Right kidney (tissue), 1 donor: ENCODE measurements at regions not wholly inside any gene's neighbourhood (a gene's known extent, or its start where the extent isn't known, plus 50 kb on each side); places are given as distances from the start of the nearest gene placed in this dataset.
A peak's percentile ranks its signal among the peaks of the same experiment; 100 is the strongest.

Experiments used
- DNase-seq: peaks from one replicate; pipeline ENCODE4 v3.0.0-alpha.2; 2016

DNA sequence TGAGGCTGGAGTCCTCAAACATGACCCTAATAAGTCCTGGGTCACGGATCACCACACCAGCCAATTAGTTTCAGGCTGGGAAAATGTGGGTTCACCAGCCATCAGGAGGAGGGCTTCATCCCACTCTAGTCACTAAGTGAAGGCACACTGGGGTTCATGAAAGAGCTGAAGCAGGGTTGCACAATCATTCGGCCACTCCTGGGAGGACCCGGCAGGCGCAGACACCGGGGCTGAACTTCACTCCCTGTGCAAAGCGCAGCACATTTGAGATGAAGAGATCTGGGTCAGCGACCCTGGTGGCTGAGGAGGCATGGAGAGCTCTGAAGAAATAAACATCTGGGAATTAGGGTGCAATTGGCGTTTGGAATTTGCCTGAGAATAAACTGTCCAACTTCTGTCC is 684.4 kb upstream of the SALL3 start:
- DNase-seq, result peak; percentile 31

DNA sequence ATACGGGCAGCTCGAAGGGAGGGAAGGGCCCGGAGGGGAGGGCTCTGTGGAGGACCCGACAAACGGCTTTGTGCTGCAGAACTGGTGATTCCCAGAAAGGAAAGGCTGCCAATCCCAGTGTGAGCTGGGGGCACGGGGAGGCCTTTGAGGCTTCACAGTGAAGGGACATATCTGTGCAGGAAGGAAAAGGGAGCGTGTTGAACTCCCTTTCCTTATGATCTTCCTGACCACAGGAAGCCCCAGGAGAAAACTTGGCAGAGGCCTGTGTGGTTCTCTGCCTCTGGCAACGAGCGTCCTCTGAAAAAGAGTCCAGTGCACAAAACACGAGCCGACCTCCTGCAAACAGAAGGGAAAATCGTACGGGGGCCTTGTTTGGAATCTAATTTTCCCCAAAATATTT is 683.5 kb upstream of the SALL3 start:
- no peak for DNase-seq

DNA sequence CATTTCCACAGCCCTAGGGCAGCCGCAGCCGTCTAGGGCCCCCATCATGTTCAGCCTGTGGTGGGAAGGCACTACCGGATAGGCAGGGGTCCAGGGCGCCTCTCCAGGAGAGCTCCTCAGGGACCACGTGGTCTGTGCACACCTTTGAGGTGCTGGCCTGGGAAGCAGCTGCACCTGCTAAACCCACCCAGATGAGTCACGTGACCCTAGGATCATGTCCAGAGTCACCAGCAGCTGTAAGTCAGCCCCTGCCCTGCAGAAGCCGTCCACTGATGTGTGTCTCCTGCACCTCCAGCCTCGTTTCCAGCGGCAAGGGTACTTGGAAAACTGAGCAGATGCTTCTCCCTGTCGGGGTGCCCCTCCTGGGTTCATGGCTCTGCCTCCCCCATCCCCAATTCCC is 682.6 kb upstream of the SALL3 start:
- DNase-seq, result no peak

DNA sequence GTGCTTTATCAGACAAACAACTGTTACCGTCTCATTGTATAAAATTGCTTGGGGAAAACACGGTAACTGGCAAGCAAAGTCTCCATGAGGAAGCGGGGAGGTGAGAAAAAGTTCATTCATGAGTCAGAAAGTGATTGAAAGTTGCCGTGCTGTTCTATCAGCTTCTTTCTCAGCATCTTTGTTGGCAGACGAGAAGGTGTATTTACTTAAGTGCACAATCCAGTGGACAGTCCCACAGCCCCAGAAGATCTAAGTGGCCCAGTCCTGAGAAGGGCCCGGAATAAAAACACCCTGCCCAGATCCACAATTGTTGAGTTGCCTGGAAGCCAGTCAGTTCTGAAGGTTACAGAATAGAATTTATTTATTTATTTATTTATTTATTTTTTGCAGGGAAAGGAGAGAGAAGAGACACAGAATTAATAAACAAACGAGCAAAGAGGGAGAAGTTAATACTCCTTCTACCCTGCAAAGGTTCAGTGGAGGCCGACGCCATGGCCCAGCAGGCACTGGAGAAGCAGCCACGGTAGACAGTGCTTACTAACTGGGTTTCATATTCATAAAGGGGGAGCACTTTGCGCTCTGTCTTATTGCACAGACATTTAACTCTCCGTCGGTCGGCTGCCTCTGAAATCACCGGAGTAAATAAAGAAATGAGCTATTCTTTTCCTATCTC is 676.0 kb upstream of the SALL3 start:
- peak; percentile 39 for DNase-seq

DNA sequence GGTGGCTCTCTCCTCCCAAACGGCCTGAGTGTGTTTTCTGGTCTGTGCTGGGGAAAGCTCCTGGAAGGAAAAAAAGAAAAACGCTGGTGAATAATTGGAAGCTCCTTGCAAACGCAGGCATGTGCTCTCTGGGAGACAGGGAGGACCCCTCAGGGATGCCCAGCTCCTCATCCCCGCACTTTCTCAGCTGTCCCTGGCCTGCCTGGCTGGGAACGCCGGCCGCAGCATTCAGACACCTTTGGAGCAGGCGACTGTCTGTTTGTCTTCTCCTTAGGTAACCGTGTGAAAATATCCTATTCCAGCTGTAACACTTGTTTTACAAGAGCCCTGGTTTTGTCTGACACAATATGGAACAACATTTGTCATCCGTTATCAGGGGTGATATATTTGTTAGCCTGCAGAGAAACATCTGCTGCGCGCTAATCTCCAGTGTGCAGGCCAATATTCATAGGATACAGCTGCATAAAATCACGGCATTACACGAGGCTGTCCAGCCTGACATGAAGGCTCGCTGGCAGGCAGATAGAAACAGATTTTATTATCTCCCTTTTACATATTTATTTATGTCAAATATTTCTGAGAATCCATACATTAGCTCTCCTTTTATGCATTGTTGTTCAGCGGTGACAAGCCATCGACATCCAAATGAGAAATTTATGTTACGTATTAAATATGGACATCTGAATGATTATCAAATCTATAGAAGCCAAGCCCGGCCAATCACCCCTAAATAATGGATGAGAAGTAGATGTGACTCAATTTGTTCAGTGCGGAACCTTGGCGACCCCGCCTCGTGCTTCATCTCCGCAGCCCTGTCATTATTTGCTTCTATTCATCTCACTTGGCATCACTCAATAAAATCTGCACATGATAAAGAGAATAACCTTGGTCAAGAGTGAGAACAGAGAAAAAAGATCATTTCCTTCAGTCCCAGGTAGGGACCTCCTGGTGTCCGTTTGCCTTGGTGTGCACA is 675.1 kb upstream of the SALL3 start:
- DNase-seq, result no peak

DNA sequence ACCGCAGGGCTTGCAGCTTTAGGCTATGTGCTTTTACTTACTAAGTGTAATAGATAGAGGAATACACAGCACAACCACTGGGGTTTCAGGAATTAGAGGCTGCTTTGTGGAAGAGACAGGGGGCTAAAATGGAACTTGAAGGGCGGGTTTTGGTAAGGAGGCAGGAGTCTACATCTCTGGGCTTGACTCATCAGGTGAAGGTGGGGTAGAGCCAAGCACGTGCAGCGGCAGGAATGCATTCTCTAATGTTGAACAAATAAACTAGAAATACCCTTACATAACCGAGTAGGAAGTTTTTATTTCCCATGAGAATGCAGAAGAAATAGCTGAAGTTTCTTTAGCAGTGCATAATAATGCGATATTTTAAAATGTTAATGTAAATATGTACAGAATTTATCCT is 673.8 kb upstream of the SALL3 start:
- DNase-seq, result no peak

DNA sequence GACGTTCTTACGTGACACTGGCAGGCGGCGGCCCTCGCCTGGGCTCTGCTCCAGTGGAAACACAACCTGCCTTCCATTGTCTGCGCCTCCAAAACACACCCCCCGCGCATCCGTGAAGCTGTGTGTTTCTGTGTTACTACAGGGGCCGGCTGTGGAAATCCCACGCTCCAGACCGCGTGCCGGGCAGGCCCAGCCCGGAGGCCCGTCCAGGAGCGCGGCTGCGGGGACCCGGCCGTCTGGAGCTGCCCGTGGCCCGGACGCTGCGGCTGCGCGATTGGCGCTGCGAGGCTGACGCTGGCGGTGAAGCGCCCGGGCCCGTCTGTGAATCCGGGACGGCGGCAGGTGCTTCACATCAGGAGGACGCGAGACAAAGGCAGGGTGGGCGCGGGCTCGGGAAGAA is 670.3 kb upstream of the SALL3 start:
- no peak for DNase-seq

DNA sequence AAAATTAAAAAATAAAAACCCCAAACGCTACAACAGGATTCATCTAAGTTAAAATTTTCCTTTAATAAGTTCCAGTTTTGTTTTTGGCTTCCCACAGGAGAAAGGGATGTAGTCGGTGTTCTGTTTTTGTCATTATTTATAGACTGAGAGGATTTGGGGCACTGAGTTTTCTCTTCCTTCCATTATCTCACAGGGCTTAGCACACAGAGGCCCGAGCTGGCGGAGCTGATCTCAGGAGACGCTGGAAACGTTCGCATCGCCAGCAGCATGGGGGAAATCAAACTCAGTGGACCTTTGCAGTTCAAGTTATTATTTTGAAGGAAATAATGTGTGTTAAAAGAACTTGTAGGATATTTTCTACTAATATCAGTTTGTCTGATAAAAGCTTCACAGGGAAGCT is 669.7 kb upstream of the SALL3 start:
- no peak for DNase-seq

DNA sequence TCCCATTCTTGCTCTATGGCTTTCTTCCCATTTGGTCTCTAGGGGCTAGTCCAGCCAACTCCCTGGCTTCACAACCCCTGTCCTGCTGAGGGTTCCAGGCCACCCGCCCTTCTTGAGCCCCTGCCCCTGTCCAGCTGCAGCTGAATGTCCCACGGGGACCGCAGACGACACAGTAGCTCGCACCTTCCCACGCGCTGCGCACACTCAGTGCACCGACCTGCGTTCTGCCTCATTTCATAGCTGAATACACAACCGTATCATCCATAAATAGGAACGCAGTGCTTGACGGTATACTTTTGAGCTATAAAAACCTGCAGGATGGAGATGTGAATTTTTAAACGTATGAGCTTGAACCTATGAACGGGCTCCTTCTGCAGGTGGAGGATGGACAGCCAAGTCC is 660.4 kb upstream of the SALL3 start:
- no peak for DNase-seq

DNA sequence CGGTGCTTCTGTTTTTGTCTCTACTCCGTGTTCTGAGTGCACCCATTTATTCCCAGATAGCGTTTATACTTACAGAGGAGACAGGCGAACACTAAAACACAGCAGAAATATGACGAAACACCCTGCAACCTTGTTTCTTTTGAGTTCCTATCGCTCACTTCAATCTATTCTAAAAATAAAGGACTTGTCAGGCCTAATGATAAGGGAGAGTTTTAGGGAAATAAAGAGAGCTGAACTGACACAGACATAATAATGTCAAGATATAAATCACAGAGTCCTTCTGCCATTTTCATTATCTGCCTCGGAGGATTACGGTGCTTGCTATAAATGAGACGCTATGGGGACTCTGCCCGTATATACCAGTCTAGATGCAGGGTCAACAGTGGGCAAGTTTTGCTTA is 659.7 kb upstream of the SALL3 start:
- no peak for DNase-seq

DNA sequence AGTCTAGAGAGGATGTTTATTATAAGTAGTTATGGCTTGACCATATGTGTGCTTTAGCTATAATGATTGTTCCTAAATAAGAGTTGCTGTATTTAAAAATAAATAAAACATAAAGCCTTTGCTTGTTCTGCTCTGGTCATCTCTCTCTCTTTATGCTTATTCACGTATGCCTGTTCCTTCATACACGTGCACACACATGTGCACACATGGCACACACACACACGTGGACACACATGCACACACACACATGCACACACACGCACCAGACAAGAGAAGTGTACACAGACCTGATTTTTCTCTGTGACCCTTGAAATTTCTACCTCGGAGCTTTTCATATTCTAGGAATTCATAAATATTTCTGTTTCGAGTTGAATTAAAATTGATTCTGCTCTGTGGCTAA is 658.2 kb upstream of the SALL3 start:
- DNase-seq, result no peak

DNA sequence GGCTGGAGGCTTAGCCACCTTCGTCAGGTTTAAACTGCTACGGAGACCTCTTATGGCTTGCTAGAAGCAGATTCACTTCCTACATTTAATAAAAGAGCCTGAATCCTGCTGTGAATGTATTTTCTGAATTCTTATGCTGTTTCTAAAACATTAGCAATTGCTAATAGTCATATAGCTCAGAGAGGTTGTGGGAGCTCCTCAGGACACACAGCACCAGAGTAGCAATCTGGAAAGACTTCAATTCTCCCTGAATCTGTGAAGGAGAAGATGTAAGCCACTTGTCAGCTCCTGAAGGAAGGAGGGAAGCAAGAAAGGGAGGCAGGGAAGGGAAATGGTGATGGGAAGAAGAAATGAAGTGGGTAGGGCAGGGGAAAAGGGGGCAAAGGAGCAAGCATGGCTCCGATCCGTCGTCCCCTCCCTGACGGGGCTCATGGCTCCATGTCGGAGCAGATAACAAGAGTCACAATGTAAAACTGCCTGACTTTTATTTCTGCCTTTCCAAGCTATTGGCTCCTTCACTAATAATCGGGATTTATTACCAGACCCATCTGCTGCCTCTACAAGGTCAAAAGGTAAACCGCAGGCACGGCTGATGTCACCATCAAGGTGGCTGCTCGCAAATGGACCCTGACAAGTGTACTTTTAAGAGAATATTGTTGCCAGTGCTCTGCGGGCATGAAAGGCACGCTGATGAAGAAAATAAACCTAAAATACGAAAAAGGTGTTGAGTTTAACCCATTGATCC is 656.0 kb upstream of the SALL3 start:
- DNase-seq, result no peak

DNA sequence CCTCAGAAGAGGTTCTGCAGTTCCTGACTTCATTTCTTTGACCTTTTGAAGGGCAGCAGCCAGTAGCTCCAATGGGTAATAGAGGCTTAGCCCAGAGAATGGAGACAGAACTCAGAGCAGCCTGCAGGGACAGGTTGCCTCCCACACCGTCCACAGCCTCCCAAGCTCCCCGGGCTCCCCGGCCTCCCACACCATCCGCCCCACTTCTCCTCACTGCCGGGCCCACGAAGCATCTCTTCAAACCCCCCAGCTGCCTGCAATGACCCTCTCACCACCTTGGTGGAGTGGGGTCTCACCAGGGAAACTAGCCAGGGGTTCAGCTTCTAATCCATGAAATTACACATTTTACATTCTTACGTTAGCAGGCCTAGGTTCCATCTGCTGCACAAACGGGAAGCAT is 652.0 kb upstream of the SALL3 start:
- no peak for DNase-seq

DNA sequence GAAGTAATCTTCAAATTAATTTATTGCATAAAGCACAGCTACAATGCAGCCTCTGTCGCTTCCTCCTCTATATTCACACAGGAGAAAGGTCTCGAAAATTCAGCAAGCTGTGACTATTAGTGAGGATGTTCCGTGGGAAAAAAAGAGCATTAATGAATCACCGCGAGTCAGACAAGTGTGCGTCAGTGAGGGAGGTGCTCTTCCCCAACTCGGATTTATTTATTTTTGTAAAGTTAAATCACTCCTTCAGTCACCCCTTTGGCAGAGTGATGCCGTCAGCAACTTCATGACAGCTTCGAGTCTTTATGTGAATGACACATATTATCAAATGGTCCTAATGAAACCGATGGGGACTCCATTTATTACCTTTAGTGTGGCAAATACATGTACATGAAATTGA is 648.9 kb upstream of the SALL3 start:
- no peak for DNase-seq

DNA sequence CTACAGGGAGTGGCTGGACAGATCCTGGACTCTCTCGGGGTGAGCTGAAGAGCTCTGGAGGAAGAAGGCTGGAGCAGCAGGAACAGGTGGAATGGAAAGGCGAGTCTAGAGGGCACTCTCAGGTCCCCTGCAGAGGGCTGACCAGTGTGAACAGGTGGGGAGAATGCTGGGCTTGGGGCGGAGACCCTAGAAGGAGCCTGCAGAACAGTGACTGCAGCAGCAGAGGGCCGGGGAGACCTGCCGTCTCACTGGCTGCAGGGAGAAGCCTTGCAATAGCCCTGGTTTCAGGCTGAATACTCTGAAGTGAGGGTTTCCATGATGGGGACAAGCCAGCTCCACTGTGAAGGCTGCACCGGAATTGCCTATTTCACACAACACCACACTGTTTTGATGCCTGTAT is 626.7 kb upstream of the SALL3 start:
- no peak for DNase-seq

DNA sequence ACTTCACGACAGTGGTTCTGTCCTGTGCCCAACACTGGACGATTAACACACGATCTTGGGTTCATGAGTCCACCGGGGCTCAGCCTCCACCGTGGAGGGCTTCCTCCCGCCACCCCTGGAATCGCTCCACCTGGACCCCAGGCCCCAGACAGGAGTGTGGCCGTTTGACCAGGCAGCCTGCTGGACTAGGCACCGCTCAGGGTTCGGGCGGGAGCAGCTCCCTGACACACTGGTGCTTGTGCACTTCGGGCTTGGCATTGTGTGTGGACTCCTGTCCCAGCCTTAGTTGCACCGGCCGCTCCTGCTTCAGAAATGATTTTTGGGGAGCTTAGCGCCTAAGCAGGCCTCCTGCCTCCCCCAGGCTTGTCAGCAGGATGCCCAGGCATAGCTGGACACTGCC is 617.4 kb upstream of the SALL3 start:
- DNase-seq, result no peak

DNA sequence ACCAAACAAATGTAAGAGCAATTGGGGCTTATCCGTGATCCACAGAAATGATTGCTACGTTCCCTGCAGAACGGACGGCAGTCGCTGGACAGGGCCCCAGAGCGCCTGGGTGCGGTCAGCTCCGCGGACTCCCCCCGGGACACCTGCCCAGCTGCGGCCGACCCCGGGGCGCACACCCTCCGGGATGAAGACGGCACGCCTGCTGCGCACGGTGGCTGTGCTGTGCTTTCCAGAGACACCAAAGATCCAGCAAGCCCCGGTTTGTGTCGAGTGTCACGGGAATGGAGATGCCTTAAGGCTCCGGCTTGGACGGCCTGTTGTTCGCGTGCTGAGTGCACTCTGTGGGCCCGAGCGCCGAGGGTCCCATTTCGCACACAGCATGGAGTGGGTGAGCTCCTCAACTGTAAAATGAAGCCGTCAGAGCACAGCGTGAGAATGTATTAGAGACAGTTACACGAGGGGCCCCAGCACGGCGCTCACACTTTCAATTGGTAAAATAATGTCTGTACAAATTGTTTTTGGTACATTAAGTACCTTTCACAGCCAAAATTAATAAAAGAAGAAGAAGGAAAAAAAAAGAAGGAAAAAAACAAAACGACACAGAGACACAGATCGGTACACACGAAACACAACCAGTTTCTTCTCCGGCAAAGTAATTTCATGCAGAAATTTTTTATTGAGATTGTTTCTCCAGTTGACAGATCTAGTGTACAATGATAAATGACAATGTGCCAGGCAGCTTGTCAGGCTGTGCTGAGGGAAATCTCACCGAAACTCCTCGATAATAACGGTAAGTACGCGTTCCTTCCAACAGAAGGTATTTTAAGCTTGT is 615.8 kb upstream of the SALL3 start:
- DNase-seq, result no peak

DNA sequence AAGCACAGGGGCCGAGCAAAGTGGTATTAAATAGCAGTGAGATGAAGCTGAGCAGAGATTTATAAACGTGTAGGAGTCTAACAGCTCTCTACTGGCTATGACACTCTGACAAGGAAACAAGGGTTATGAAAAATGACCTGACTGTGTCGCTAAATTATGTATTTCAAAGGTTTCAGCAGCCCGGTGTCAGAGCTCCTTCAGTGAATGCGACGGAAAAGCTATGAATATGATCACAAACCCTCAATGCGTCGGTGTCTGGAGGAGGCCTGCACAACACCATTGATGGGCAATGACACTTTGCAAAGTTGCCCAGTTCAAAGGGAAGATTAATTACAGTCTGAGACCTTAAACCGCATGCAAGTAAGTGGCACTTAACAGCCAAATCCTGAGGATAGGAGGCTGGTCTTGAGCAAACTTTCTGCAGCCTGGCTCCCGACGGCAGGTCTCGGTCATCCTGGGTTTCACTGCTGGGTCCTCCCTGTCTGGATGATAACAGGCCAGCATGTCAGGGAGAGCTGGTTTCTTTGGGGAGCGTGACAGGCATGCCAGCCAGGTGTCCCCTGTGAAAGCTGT is 615.1 kb upstream of the SALL3 start:
- DNase-seq, result peak; percentile 20

DNA sequence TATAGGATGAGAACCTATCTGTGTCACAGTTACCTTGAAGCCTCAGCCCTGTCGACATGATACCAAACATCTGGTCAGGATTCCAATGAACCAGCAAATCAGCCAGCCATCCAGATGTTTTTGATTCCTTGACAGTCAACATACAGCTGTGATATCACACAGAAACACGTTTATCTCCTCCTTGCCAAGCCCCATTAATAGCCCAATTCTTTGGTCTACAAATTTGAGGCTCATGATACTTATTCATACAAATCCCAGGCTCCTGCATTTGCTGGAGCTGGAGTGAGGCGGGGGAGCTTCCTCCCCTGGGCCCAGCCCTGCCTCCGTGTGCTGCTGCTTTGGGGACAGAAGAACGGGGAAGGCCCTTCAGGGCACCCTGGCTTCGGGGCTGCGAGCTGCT is 611.6 kb upstream of the SALL3 start:
- no peak for DNase-seq

DNA sequence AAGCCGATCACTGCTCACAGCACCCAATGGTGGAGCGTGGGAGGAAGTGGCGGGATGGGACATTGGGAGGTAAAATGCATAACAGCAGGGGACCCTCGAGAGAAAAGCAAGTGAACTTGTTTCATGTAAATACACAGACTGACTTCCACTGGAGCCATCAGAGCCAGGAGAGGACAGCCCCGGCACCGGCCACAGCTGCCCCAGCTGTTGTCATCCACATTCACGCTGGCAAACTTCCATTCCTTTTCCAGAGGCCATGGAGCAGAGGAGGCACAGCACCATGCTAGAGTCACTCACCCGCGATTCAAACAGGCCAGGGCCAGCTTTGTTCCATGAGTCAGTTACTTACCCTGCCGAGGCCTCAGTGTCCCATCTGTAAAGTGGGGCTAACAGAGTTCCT is 610.9 kb upstream of the SALL3 start:
- no peak for DNase-seq

DNA sequence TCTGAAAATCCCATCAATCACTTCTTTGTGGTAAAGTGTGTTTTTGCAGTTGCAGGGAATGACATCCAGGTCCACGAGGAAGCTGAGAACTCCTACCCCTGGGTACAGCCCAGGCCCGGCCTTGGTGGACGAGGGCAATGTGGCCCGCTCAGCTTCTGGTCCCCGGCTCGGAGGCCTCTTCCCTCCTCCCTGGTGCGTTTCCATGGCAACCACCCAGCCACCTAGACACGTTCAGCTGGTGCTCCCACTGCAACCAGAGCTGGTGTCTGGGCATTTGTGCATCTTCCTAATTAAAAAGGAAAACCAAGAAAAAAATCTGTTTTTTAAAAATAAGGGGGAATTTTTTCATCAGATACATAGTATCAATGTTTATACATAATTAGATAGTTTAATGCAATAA is 603.6 kb upstream of the SALL3 start:
- no peak for DNase-seq

DNA sequence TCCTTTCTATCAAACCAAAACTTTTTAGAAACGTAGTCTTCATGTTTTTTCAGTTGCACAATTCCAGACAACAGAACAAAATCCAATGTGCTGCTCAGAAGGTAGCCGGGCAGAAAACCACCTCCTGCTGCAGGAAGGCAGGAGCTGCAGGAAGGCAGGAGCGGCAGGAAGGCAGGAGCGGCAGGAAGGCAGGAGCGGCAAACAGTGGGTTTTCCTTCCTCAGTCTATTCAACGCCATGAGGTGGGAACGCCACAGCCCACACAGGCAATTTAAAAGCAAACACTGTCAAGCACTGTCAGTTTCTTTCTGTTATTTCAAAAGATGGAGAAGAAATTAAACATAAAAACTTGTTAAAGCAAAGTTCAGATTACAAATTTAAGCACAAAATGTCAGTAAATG is 601.2 kb upstream of the SALL3 start:
- DNase-seq, result no peak
